HG03565 (cell line): ENCODE measurements at regions not wholly inside any gene's neighbourhood (a gene's known extent, or its start where the extent isn't known, plus 50 kb on each side); places are given as distances from the start of the nearest gene placed in this dataset.

Source experiments
- ATAC-seq: cut with Tn5 transposase; IDR thresholded peaks from one replicate; pipeline ENCODE4 v1.9.1; 2021; ENCODE audit warnings: mild to moderate bottlenecking, moderate library complexity; ENCODE audit not compliant: unreplicated experiment

DNA sequence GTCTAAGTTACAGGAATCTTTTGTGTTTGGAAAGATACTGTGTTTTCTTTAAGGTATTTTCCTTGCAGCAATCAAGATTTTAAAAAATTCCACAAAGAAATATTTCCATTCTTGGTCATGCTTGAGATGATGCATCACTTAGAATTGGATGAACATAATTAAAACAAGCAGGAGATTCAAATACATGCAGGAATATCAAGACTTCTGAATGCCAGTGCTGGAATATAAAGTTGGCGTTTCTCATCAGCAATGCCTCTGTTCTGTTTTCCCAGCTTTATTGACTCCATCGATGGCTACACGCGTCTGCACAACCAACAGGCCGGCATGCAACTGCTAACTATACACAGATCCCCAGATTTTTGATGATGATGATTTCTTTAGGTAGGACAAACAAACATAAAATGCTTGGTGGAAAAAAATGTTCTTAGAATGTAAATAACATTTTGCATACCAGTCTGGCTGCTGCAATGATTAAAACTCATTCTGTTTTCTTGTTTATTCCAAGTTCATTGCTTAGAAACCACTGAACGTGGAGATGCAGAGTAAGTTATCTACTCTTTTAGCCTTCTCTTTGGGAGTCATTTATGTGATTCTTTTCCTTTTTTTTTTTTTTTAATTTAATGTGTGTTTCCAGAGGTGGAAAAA is 91.3 kb upstream of the FAM171A1 start:
- no peak for ATAC-seq

- no peak for ATAC-seq
Measured at GRCh38 chr10:15461353-15462108, 90.4 kb upstream of the FAM171A1 start.

DNA sequence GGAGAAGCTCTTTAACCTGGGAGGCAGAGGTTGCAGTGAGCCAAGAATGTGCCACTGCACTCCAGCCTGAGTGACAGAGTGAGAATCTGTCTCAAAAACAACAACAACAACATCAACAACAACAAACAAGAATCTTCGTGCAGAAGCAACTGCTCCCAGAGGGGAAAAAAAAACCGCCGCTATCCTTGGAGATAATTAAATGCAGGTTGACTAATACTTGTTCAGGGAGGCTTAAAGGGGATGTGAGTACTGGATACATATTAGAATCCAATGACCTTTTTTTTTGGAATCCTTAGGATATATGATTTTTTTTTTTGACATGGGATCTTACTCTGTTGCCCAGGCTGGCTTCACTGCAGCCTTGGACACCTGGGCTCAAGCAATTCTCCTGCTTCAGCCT is 89.6 kb upstream of the FAM171A1 start:
- ATAC-seq, result no peak

DNA sequence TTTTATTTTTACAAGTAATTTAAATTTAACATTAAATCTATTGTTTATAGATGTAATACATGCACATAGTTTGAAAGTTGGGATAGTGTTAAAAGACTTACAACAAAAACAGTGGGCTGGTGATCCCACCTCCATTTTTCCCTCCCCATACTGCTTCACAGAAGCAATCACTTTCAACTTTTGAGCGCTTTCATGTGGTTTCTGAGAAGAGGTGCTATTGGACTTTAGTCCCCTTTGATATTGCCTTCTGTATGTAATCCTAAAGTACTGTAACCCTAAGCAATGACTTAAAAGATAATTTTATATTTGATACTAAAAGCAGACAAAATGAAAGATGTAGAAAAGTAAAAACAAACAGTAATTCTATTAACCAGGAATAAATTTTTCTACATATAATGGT is 88.1 kb upstream of the FAM171A1 start:
- ATAC-seq, result no peak

DNA sequence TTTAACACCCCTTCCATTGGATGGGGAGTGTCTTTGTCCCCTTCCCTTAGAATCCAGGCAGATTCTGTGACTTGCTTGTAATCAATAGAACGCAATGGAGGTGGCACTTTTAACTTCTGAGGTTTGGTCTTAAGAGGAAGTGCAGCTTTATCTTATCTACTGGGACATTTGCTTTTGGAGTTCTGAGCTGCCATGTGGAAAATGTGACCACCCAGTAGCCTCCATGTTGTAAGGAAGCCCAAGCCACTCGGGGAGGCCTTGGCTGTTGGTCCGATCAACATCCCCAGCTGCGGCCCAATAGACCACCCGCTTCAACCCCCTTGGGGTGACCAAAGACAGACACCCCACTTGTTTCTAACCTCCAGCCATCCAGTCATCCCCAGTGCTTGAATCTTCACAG is 86.3 kb upstream of the FAM171A1 start:
- ATAC-seq, result no peak

- no peak for ATAC-seq
Measured at GRCh38 chr10:15455456-15455855, 84.4 kb upstream of the FAM171A1 start.

DNA sequence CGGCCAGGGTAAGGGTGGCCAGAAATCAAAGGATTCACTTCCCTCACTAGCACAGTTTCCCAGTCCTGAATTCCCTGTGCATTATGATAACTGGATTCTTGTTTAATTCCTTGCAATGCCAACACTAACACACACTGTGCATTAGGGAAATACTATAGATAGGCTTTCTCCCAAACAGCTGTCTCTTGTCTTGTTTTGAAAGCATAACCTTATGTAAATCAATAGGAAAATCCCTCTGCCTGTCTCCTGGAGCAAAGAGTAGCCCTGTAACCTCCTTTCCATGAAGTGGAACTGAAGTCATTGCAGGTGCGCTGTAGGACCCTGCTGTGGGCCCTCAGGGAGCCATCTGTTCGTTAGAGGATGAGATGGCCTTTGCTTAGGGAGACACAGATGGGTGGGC is 82.8 kb upstream of the FAM171A1 start:
- ATAC-seq, result no peak

- ATAC-seq, result no peak
Measured at GRCh38 chr10:15453457-15453856, 82.4 kb upstream of the FAM171A1 start.

DNA sequence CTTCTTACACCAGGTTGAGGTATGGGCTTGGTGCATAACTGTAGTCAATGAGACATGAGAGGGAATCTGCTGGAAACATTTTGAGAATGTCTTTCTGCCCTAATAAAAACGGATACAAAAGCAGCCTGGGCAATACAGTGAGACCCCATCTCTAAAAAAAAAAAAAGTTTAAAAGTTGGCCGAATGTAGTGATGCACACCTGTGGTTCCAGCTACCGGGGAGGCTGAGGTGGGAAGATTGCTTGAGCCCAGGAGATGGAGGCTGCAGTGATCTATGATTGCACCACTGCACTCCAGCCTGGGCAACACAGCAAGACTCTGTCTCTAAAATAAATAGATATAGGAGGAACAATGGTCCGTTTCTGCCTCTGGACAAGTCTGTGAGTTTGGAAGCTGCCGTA is 81.5 kb upstream of the FAM171A1 start:
- no peak for ATAC-seq

- no peak for ATAC-seq
Measured at GRCh38 chr10:15451137-15452094, 80.3 kb upstream of the FAM171A1 start.

- no peak for ATAC-seq
Measured at GRCh38 chr10:15448598-15448997, 77.5 kb upstream of the FAM171A1 start.

- ATAC-seq, result no peak
Measured at GRCh38 chr10:15445006-15445390, 73.9 kb upstream of the FAM171A1 start.

DNA sequence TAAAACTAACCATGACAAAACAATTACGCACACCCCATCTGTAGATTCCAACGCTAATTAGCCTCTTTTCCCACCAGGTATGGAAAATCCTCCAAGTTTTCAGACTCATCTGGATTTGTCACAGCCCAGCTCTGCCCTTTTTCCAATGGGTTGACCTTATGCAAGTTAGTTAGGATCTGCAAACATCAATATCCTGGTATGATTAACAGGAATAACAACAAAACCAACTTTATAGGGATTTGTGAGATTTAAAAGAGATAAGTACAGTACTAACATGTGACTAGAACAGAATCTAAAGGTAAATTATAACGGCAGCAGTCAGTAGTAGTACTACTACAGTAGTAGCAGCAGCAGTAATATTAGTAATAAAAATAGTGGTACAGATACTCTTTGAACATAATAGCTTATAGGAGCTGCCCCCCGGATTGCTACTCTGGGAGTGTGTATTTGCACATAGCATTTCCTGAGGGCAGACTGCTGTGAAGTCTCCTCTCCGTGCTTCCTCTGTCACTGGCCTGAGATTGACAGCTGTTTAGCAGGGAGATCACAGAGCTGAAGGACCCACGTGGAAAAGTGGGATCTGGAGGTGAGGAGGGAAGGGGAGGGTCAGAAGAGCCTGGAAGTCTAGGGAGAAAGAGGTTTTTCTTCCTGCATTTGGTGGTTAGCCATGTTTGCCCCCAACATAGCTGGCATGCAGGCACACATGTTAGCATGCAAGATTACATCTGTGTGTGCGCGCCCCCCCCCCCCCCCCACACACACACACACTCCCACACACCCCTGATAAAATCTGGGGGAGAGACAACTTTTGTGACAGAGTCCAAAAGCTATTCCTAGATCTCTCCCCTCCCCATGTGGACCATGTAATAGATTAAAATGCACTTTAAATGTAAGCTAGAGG is 73.3 kb upstream of the FAM171A1 start:
- ATAC-seq, result no peak

DNA sequence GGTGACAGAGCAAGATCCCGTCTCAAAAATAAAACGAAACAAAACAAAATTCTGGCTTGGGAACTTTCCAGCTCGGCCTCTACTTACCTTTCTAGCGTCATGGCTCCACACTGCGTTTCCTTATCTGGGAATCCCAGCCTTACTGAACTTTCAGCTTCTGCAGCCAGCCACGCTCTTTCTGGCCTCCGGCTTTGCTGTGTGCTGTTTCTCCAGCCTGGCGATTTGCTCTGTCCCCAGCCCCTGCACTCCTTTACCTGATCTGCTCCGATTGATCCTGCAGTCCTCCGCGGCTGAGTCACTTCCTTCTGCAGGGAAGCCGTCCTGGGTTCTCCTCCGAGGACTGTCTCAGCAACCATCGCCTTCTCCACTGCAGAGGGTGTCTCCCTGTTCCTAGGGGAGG is 71.0 kb upstream of the FAM171A1 start:
- ATAC-seq, result no peak

GRCh38 chr10:15440204-15440711 is 69.2 kb upstream of the FAM171A1 start:
- ATAC-seq, result no peak

- no peak for ATAC-seq
Measured at GRCh38 chr10:15439341-15439842, 68.3 kb upstream of the FAM171A1 start.

DNA sequence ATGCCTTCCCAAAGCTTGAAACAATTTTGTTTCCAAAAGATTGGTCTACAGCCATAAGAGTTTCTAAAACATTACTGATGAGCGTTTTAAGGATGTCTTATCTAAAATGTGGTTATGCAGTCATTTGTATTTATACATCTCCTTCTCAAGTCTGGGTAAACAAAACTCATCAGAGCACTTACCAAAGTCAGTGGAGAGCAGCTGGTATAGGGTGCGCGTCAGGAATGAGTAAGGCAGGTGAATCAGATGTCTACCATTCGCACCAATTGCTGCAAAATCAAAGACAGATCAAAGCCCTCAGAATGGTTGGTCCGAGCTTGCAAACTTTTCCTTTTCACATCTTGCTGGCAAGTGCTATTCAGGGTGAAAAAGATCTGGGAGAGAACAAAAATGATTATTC is 65.6 kb upstream of the FAM171A1 start:
- ATAC-seq, result no peak

GRCh38 chr10:15433850-15434537 is 62.9 kb upstream of the FAM171A1 start:
- ATAC-seq, result peak; percentile 57

GRCh38 chr10:15432266-15432665 is 61.2 kb upstream of the FAM171A1 start:
- ATAC-seq, result no peak
